Urinary bladder (tissue), 3 donors: ENCODE measurements at regions not wholly inside any gene's neighbourhood (a gene's known extent, or its start where the extent isn't known, plus 50 kb on each side); places are given as distances from the start of the nearest gene placed in this dataset.
"Not testable (repeated sequence)": the region's sequence is repeated elsewhere in the genome, so short reads cannot be mapped to it uniquely, and the experiment has no call there.

Experiments
- DNase-seq: peaks from one replicate; pipeline ENCODE4 v3.0.0-alpha.2; 2015; ENCODE audit errors: extremely low spot score
- H3K27ac ChIP-seq: one replicate; pipeline ENCODE4 v1.5.1; 2013; ENCODE audit warnings: low read depth, mild to moderate bottlenecking, moderate library complexity
- H3K36me3 ChIP-seq: one replicate; pipeline ENCODE4 v1.6.1; 2013; ENCODE audit warnings: mild to moderate bottlenecking, moderate library complexity; ENCODE audit not compliant: insufficient read depth
- H3K4me1 ChIP-seq: one replicate; pipeline ENCODE4 v1.6.1; 2013; ENCODE audit warnings: mild to moderate bottlenecking, moderate library complexity; ENCODE audit not compliant: insufficient read depth
- H3K4me3 ChIP-seq: one replicate; pipeline ENCODE4 v1.5.1; 2013; ENCODE audit warnings: low read depth, low read length
- WGBS: extraction: QIAGEN DNeasy Blood & Tissue Kit; methylation state at CpG from one replicate; pipeline ENCODE4 v1.1.7; 2013; 5-methylcytosine and 5-hydroxymethylcytosine counted together
- donor health status: healthy with polysubstance abuse.
- donor health status: healthy.

DNA sequence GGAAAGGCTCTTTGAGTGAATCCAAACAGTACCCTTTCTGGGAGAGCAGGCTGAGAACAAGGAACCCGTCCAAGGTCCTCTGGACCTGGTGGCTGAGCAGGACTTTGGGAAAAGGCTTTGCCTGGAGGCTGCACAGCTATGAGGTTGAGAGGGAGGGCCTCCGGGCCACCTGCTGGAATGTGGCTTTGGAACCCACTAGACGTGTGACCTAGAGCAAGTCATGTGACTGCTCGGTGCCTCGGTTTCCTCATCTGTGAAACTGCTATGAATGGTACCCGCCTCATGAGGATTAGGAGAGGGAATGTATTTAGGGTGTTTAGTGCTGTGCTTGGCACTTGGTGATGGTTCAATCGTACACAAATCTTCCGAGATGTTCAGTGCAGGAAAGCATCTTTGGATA lies 50.4 kb downstream of the HAPSTR1 start:
- DNase-seq, result no peak
- Histone ChIP-seq H3K4me3 (no peak overlapping the region), H3K27ac (no peak overlapping the region), H3K36me3 (no peaks in the 10 kb centered on the region), H3K4me1 (no peaks in the 10 kb centered on the region)
- 93% methylated on average over 8 of the region's 8 CpGs for WGBS

DNA sequence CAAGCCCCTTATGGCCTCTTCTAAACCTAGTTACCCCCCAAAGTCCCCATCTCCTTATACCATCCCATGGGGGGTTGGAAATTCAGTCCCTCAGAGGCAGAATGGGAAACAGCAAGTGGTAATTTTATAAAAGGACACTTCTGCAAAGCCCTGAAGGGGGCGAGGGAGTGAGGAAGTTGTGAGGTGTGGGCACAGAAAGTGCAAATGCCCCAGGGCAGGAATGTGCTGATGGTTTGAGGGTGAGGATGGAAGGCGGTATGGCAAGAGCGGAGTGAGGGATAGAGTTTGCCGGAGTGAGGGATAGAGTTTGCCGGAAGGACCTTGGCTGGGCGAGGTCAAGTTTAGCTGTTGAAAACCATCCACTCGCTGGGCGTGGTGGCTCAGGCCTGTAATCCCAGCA lies 52.7 kb downstream of the HAPSTR1 start:
- no peak overlapping the region for H3K4me3 ChIP-seq
- H3K36me3 ChIP-seq, result no peaks in the 10 kb centered on the region
- H3K4me1 ChIP-seq, result no peaks in the 10 kb centered on the region
- H3K27ac ChIP-seq, result no peak overlapping the region
- no peak for DNase-seq
- 97% methylated on average over 8 of the region's 8 CpGs for WGBS

DNA sequence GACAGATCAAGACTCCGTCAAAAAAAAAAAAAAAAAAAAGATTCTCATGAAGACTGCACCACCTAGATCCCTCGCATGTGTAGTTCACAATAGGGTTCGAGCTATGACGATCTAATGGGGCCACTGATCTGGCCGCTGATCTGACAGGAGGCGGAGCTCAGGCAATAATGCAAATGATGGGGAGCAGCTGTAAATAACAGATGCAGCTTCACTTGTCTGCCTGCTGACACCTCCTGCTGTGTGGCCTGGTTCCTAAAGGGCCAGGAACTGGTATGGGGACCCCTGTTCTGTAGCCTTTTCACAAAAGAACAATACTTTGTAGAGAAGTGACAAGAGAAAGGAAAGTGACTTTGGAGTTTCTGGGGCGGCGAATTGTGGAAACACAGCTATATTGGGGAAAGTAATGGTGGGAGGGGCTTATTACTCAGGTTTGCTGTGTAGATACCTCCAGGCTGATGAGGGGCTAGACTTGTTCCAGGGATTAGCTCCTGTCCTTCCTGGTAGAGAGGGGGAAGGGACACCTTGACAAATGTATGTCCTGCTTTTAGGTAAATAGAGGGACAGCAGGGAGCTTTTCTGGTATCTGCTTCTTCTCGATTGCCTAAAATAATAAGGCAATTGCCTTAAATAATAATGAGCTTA lies 57.1 kb downstream of the HAPSTR1 start:
- Histone ChIP-seq H3K4me1 (no peaks in the 10 kb centered on the region), H3K36me3 (no peaks in the 10 kb centered on the region), H3K4me3 (no peak overlapping the region), H3K27ac (no peak overlapping the region)
- WGBS, result 64% methylated on average over 9 of the region's 9 CpGs
- DNase-seq, result no peak

DNA sequence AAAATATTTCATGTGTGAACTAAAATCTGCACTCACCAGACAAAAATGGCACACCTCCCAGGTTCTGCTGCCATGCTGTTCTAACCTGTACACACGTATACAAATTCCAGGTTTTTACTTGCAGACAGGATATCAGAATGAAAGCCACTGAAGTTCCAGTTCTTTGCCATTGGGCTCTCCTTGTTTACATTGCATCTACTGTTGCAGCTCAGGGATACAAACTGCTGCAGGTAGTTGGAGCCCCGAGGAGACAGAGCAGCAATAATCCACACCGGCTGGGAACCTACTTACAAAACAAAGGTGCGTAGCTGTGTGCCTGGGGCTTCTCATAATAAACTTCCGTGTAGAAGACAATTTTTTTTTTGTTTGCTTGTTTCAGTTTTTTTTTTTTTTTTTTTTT lies 59.6 kb downstream of the HAPSTR1 start:
- no peaks in the 10 kb centered on the region for H3K4me1 ChIP-seq
- 56% methylated on average over 5 of the region's 5 CpGs for WGBS
- no peaks in the 10 kb centered on the region for H3K36me3 ChIP-seq
- no peak overlapping the region for H3K27ac ChIP-seq
- no peak for DNase-seq
- H3K4me3 ChIP-seq, result no peak overlapping the region

DNA sequence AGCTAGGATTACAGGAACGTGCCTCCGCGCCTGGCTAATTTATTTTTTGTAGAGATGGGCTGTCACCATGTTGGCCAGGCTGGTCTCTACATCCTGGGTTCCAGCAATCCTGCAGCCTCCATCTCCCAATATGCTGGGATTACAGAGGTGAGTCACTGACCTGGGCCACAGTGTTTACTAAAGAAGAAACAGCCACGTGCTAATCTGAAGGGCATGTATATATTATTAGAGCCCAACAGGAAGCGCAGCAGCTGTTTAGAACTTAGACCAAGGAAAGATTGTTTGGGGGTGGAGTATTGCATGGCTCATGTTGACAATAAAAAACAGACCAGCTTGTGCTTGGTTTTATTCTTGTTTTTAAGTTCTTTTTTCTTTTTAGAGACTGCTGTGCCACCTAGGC lies 60.2 kb downstream of the HAPSTR1 start:
- H3K4me3 ChIP-seq, result no peak overlapping the region
- H3K36me3 ChIP-seq, result no peaks in the 10 kb centered on the region
- WGBS, result 43% methylated on average over 5 of the region's 5 CpGs
- no peak overlapping the region for H3K27ac ChIP-seq
- no peak for DNase-seq
- no peaks in the 10 kb centered on the region for H3K4me1 ChIP-seq

DNA sequence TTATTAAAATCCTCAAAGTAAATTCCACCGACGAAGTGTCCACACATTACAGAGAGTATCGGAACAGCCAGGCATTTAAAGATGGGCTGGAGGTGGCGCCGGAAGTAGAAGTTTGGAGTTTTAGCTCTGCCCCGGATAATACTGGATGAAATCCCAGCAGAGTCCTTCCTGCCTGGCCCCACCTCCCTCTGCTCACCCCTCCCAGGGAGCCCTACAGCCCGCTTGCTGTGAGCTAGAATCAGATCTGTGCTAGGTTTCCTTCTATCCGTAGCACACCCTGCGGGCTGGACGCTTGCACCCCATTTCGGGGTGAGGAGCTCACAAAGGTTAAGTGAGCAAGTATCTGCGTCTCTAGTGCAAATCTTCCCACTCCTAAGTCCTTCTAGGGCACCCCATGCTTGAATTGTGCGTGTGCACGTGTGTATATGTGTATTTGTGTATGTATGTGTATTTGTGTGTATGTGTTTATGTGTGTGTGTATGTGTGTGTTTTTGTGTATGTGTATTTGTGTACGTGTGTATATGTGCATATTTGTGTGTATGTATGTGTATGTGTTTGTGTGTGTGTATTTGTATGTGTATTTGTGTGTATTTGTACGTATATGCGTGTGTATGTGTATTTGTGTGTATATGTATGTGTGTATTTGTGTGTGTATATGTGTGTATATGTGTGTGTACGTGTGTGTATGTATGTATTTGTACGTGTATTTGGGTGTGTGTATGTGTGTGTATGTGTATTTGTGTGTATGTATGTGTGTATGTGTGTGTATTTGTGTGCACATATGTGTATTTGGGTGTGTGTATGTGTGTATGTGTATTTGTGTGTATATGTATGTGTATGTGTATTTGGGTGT lies 61.4 kb downstream of the HAPSTR1 start:
- no peak for DNase-seq
- WGBS, result 70% methylated on average over 19 of the region's 19 CpGs
- H3K4me1 ChIP-seq, result no peaks in the 10 kb centered on the region
- no peaks in the 10 kb centered on the region for H3K36me3 ChIP-seq
- H3K27ac ChIP-seq, result no peak overlapping the region
- no peak overlapping the region for H3K4me3 ChIP-seq

DNA sequence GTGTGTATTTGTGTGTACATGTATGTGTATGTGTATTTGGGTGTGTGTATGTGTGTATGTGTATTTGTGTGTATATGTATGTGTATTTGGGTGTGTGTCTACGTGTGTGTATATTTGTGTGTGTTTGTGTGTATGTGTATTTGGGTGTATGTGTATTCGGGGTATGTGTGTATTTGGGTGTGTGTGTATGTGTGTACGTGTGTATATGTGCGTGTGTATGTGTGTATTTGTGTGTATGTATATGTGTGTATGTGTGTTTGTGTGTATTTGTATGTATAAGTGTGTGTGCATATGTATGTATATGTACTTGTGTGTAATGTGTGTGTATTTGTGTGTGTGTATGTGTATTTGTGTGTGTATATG lies 62.0 kb downstream of the HAPSTR1 start:
- H3K4me1 ChIP-seq, result no peaks in the 10 kb centered on the region
- no peak overlapping the region for H3K27ac ChIP-seq
- no peak overlapping the region for H3K4me3 ChIP-seq
- no peaks in the 10 kb centered on the region for H3K36me3 ChIP-seq
- no peak for DNase-seq
- 92% methylated on average over 4 of the region's 4 CpGs for WGBS

DNA sequence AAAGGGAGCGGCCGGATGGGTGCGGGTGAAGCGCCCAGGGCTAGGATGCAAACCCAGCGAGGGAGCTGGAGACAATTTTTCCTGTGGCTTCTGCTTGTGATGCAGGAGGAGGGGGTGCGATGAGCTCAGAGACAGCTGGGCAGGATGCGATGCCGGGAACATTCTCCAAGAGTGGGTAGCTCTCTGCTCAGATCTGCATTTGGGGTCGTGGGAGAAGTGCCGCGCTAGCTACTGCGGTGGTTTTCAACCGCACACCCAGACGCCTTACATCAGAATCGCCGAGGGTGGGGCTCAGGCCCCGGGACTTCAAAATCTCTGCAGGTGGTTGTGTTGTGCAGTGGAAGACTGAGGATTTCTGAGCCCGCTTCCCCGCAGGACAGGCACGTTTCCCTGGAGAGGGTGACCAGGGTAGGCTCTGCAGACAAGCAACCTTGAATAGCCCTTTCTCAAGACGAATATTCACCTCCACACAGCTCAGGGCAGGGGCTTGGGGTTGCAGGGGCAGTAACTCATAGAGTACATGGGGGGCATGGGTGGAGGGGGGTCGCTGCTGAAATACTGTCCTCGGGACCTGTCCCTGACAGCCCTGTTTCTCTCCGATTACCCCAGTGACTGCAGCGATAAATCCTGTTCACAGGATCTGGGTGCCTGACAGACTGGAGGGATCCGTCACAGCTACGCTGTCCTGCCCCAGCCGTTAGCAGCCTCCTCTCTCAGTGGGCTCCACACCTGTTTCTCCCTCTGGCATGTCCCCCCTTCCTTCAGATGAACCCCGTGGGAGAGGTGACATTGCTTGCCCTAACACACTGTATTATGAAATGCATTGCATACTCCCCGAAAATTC lies 63.3 kb downstream of the HAPSTR1 start:
- 50% methylated on average over 30 of the region's 30 CpGs for WGBS
- Histone ChIP-seq H3K36me3 (no peaks in the 10 kb centered on the region), H3K4me3 (no peak overlapping the region), H3K4me1 (no peaks in the 10 kb centered on the region), H3K27ac (no peak overlapping the region)
- DNase-seq, result no peak

DNA sequence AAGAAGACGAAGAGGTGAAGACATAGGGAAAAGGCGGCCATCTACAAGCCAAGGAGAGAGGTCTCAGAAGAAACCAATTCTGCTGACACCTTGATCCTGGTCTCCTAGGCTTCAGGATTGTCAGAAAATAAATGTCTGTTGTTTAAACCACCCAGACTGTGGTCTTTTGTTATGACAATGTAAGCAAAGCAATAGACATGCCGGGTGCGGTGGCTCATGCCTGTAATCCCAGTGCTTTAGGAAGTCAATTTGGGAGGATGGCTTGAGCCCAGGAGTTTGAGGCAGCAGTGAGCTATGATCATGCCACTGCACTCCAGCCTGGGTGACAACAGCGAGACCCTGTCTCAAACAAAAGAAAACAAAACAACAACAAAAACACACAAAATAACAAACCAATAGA lies 64.4 kb downstream of the HAPSTR1 start:
- H3K4me3 ChIP-seq, result no peak overlapping the region
- WGBS, result 60% methylated on average over 5 of the region's 5 CpGs
- no peak for DNase-seq
- H3K4me1 ChIP-seq, result no peaks in the 10 kb centered on the region
- no peaks in the 10 kb centered on the region for H3K36me3 ChIP-seq
- H3K27ac ChIP-seq, result no peak overlapping the region

DNA sequence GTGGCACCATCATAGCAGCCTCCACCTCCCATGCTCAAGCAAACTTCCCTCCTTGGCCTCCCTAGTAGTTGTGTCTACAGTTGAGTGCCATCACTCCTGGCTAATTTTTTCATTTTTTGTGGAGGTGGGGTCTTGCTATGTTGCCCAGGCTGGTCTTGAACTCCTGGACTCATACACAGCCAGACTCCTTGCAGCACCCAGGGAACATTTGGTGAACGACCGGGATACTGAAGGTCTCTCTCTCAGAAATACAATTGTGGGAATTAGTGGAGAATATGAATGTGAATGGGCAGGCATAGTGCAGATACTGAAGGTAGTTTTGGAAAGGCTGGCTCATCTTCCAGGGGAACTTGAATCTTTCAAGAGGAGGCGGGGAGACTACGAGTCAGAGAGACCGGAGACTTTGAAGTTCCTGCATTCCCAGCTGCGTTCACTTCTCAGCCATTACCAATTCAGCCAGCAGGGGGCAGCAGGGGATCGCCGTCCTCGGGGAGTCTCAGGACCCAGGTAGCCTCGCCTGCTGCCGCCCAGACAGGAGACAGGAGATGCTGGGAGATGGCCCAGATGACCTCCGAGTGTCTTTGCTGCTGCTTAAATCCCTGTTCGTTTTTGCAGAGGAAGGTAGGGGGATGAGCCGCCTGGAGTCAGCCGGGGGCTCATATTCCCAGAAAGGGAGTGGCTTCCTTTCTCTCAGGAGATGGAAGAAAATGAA lies 68.6 kb downstream of the HAPSTR1 start:
- no peak overlapping the region for H3K4me3 ChIP-seq
- no peak for DNase-seq
- WGBS, result 14% methylated on average over 15 of the region's 15 CpGs
- H3K27ac ChIP-seq, result no peak overlapping the region
- no peaks in the 10 kb centered on the region for H3K4me1 ChIP-seq
- H3K36me3 ChIP-seq, result no peaks in the 10 kb centered on the region

DNA sequence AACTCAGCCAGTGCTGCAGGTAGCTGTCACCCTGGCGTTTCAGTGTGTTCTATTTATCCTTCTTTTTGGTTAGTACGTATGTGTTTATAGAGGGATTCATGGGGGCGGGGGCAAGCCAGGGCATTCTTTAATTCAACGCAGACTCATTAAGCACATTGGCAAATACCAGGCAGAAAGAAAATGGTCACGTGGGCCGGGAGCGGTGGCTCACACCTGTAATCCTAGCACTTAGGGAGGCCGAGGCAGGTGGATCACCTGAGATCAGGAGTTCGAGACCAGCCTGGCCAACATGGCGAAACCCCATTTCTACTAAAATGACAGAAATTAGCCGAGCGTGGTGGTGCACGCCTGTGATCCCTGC lies 69.1 kb downstream of the HAPSTR1 start:
- 83% methylated on average over 13 of the region's 13 CpGs for WGBS
- H3K27ac ChIP-seq, result no peak overlapping the region

DNA sequence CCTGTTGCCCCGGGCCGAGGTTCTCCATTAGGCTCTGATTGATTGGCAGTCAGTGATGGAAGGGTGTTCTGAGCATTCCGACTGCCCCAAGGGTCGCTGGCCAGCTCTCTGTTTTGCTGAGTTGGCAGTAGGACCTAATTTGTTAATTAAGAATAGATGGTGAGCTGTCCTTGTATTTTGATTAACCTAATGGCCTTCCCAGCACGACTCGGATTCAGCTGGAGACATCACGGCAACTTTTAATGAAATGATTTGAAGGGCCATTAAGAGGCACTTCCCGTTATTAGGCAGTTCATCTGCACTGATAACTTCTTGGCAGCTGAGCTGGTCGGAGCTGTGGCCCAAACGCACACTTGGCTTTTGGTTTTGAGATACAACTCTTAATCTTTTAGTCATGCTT lies 74.2 kb downstream of the HAPSTR1 start:
- 68% methylated on average over 10 of the region's 10 CpGs for WGBS
- no peak for DNase-seq
- no peaks in the 10 kb centered on the region for H3K36me3 ChIP-seq
- H3K27ac ChIP-seq, result no peak overlapping the region
- no peak overlapping the region for H3K4me3 ChIP-seq
- H3K4me1 ChIP-seq, result no peaks in the 10 kb centered on the region

More for the DNA sequence above, 69.1 kb downstream of the HAPSTR1 start:
- H3K4me3 ChIP-seq, result no peak overlapping the region
- no peak for DNase-seq
- H3K4me1 ChIP-seq, result no peaks in the 10 kb centered on the region
- H3K36me3 ChIP-seq, result no peaks in the 10 kb centered on the region

DNA sequence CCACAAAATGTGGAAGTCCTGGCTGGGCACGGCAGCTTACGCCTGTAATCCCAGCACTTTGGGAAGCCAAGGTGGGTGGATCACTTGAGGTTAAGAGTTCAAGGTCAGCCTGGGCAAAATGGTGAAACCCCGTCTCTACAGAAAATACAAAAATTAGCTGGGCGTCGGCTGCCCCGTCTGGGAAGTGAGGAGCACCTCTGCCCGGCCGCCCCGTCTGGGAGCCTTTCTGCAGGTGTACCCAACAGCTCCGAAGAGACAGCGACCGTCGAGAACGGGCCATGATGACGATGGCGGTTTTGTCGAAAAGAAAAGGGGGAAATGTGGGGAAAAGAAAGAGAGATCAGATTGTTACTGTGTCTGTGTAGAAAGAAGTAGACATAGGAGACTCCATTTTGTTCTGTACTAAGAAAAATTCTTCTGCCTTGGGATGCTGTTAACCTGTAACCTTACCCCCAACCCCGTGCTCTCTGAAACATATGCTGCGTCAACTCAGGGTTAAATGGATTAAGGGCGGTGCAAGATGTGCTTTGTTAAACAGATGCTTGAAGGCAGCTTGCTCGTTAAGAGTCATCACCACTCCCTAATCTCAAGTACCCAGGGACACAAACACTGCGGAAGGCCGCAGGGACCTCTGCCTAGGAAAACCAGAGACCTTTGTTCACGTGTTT lies 75.0 kb downstream of the HAPSTR1 start:
- DNase-seq, H3K4me1 ChIP-seq, H3K27ac ChIP-seq, H3K4me3 ChIP-seq, H3K36me3 ChIP-seq: not testable (repeated sequence)
- WGBS, result 73% methylated on average over 23 of the region's 24 CpGs
